Activated CD8-positive, alpha-beta memory T cell treated with anti-CD3 and anti-CD28 coated beads for 36 hours (primary cell): ENCODE measurements at regions not wholly inside any gene's neighbourhood (a gene's known extent, or its start where the extent isn't known, plus 50 kb on each side); places are given as distances from the start of the nearest gene placed in this dataset.
"Not testable (repeated sequence)": the region's sequence is repeated elsewhere in the genome, so short reads cannot be mapped to it uniquely, and the experiment has no call there.

ENCODE experiments used
- CTCF ChIA-PET: fragments of 350-600 bp; sonication (Branson Sonifier 250); formaldehyde crosslinking; loops from one replicate; lab custom pipeline; 2021; ENCODE audit warnings: antibody characterized with exemption; lab: Charles Lee
- POLR2A ChIA-PET: fragments of 350-600 bp; sonication (Branson Sonifier 250); formaldehyde crosslinking; loops from one replicate; lab custom pipeline; 2021; ENCODE audit warnings: antibody characterized with exemption; lab: Charles Lee

GRCh38 chr16:31581065-31581464, 53.4 kb downstream of the AHSP start:
- POLR2A ChIA-PET, CTCF ChIA-PET: not testable (repeated sequence)

DNA sequence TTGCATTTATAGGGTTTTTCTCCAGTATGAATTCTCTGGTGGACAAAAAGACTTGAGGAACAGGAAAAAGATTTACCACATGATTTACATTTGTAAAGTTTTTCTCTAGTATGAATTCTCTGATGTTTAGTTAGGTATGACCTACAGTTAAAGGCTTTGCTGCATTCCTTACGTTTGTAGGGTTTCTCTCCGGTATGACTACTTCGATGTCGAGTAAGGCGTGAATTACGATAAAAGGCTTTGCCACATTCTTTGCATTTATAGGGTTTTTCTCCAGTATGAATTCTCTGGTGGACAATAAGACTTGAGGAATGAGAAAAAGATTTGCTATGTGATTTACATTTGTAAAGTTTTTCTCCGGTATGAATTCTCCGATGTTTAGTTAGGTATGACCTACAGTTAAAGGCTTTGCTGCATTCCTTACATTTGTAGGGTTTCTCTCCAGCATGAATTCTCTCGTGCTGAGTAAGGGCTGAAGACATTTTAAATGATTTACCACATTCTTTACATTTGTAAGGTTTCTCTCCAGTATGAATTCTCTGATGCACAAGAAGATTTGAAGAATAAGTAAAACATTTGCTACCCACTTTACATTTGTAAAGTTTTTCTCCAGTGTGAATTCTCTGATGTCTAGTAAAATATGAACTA, 74.2 kb downstream of the AHSP start:
- POLR2A ChIA-PET, CTCF ChIA-PET: not testable (repeated sequence)

- ChIA-PET CTCF (no interaction called here), POLR2A (no interaction called here)
Measured at GRCh38 chr16:31618130-31618529, 90.4 kb downstream of the AHSP start.

DNA sequence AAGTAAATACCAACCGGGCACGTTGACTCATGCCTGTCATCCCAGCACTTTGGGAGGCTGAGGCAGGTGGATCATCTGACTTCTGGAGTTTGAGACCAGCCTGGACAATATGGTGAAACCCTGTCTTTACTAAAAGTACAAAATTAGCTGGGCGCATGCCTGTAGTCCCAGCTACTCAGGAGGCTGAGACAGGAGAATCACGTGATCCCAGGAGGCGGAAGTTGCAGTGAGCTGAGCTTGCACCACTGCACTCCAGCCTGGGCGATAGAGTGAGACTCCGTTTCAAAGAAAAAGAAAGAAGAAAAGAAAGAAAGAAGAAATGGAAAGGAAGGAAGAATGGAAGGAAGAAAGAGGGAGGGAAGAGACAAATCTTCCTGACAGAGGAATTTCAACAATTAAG, 108.7 kb downstream of the AHSP start:
- CTCF ChIA-PET = no interaction called here
- POLR2A ChIA-PET = no interaction called here

GRCh38 chr16:31641279-31641678, 113.6 kb downstream of the AHSP start:
- ChIA-PET CTCF (no interaction called here), POLR2A (no interaction called here)

GRCh38 chr16:31655674-31656073, 128.0 kb downstream of the AHSP start:
- POLR2A ChIA-PET, CTCF ChIA-PET: not testable (repeated sequence)

DNA sequence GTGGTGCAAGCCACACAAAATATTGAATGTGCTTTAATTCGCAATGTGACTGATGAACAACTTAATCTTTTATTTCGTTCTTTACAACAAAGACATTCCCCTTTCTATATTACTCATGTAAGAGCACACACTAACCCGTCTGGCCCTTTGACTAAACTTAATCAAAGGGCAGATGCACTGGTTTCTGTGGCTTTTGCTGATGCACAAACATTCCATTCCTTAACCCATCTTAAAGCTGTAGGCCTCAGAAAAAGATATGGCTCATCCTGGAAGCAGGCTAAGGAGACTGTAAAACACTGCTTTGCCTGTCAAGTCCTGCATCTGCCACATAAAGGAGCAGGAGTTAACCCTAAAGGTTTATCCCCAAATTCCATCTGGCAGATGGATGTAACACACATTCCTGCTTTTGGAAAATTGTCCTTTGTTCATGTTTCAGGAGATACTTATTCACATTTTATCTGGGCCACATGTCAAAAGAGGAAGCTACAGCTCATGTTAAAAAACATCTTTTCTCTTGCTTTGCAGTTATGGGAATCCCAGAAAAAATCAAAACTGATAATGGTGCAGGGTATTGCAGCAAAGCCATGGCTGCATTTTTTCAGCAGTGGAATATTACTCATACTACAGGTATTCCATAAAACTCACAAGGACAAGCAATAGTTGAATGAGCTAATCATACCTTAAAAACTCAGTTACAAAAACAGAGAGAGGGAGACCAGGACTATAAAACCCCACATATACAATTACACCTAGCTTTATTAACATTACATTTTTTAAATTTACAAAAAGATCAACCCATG, 137.2 kb downstream of the AHSP start:
- ChIA-PET POLR2A (no interaction called here), CTCF (no interaction called here)

- CTCF ChIA-PET = no interaction called here
- POLR2A ChIA-PET = no interaction called here
Measured at GRCh38 chr16:31674686-31675085, 147.0 kb downstream of the AHSP start.

GRCh38 chr16:31676731-31677130, 149.0 kb downstream of the AHSP start:
- POLR2A ChIA-PET = no interaction called here
- CTCF ChIA-PET = no interaction called here

DNA sequence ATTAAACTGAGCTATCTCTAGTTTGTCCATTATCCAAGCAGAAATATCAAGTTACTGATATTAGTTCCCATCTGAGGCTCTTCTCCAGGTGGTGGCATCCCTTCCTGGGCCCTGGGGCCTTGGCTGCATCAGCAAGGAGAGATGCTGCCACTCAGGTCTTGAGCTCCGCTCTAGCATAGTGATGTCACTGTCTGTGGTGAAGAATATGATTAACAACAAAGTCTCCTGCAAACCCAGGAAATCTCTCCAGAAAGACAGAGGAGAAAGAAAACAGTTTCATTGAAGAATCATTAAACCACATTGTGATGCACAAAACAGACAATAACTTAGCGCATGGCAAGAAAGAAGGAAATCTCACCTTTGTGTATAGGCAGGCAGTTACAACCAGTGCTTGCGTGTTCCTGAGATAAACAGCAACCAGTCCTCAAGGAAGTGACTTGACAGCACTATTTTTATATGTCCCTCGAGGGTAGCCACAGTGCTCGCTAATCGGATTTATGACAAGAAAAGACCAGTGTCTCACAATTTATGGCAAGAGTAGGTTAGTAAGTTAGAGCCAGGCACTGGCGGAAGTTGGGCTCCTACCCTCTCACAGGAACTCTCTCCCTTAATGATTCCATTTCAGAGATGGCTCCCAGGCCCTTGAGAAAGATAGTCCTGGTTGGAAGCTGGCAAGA, 151.1 kb downstream of the AHSP start:
- CTCF ChIA-PET = no interaction called here
- POLR2A ChIA-PET = no interaction called here

DNA sequence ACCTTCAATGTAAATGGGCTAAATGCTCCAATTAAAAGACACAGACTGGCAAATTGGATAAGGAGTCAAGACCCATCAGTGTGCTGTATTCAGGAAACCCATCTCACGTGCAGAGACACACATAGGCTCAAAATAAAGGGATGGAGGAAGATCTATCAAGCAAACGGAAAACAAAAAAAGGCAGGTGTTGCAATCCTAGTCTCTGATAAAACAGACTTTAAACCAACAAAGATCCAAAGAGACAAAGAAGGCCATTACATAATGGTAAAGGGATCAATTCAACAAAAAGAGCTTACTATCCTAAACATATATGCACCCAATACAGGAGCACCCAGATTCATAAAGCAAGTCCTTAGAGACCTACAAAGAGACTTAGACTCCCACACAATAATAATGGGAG, 161.6 kb downstream of the AHSP start:
- POLR2A ChIA-PET, CTCF ChIA-PET: not testable (repeated sequence)

- POLR2A ChIA-PET, CTCF ChIA-PET: not testable (repeated sequence)
Measured at GRCh38 chr16:31692338-31692737, 164.6 kb downstream of the AHSP start.

DNA sequence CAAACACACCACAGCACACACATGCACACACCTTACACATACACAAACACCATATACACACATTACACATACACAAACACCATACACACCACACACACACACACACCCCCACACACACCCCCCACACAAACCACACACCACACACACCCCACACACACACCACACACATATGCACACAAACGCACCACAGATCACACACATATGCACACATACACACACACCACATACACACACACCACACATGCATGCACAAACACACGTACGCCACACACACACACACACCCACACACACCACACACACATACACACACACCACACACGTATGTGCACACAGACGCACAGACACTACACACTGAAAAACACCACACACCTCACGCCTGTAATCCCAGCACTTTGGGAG, 166.0 kb downstream of the AHSP start:
- ChIA-PET CTCF (no interaction called here), POLR2A (no interaction called here)

- ChIA-PET POLR2A (no interaction called here), CTCF (no interaction called here)
Measured at GRCh38 chr16:31694461-31694860, 166.8 kb downstream of the AHSP start.

DNA sequence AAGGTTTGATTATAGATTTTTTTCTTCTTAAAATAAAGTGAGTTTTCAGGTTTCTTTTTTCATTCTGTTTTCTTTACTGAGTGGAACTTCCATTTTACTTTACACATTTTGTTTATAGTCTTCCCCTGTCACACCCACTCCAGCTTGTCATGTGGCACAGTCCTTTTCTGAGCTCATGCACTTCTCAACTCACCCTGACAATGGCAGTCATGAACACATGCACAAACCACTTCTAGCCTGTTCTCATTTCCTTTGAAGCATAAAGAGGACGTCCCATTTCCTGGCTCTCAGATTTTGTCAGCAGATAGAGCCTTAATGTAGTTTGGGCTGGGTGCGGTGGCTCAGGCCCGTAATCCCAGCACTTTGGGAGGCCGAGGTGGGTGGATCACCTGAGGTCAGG, 168.0 kb downstream of the AHSP start:
- ChIA-PET CTCF (interaction anchor here (0.7 to 1.7 kb wide), 2 partner anchors 51 to 235 kb away, joined by 3 read pairs; no protein-coding TSS in a partner anchor), POLR2A (no interaction called here)

DNA sequence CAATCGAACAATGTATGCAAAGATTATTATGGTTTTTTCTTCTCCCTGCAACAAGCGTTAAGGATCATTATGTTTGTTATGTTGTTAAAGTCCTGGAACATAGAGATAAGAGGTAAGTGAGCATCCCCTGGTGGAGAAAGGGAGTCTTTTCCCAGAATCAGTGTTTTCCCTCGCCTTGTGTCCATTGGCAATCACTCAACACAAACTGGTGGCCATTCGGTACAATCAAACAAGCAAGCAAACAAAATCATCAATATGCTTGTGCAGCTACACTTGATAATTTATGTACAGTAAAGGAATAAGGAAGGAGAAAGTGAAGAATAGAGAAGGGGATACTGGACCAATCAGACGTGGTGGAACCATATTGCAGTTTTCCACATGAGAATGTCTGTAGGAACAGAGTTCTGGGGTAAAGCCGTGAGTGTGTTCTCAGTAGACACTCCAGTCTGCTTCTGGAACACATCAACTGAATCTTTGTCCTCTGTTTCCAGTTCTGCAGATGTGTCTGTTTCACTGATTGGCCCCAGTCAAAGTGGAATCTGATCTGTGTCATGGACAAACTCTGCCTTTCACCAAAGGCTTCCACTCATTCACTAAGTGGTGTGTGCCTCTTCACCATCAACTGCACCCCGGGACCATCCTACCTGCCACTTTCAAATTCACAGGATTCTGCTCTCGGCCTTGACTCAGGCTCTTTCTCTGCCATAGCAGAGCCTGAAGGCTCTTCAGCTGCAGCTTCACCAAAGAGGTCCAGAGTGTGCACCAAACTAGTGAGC, 169.5 kb downstream of the AHSP start:
- POLR2A ChIA-PET = no interaction called here
- CTCF ChIA-PET = interaction anchor here (1.7 kb wide), 1 partner anchor 237 kb away, joined by 3 read pairs; no protein-coding TSS in a partner anchor

DNA sequence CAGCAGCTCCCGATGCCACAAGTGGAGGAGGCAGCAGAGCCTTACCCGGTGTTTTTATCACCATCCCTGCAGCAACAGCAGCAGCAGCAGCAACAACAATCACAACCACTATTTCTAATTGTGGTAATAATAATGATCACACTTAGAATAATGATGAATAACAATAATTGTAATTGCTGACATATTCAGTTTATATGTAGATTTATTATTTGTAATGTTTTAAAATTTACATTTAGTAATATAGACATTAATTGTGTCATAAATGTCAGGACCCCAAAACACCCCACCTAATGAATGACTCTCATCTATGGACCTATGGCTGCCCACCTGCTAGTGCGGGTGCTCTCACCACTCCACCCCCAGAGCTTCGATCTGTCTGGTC, 170.0 kb downstream of the AHSP start:
- POLR2A ChIA-PET = no interaction called here

GRCh38 chr16:31698901-31699300, 171.2 kb downstream of the AHSP start:
- ChIA-PET CTCF (no interaction called here), POLR2A (interaction anchor here (0.9 kb wide), 1 partner anchor 498 kb away, joined by 3 read pairs; no protein-coding TSS in a partner anchor)

More for the DNA sequence above, 170.0 kb downstream of the AHSP start:
- CTCF ChIA-PET = no interaction called here

DNA sequence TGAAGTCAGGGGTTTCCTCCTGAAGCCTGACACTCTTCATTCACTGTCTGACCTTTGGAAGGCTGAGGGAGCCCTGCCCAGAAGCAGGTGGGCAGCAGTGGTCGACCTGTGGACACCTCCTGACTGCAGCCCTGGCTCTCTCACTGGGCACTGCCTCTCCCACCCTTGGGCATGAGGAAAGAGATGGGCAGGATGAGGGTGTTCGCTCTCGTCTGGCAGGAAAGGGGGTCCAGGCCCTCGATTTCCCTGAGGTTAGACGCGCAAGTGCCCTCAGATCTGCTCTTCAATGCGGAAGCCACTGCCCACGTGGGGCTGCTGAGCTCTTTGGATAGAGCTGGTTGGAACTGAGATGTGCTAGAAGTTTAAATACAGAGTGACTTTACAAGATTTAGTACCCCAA, 171.9 kb downstream of the AHSP start:
- CTCF ChIA-PET = no interaction called here
- POLR2A ChIA-PET = interaction anchor here (0.9 to 1.0 kb wide), 2 partner anchors 13 to 498 kb away, joined by 3 to 6 read pairs; a partner anchor contains a TSS

- ChIA-PET CTCF (no interaction called here), POLR2A (interaction anchor here (1.0 kb wide), 1 partner anchor 13 kb away, joined by 6 read pairs; a partner anchor contains a TSS)
Measured at GRCh38 chr16:31700200-31700529, 172.5 kb downstream of the AHSP start.
